NOMO-1 treated with dmso at 0.1 percent for 144 hours (cell line): ENCODE measurements at regions not wholly inside any gene's neighbourhood (a gene's known extent, or its start where the extent isn't known, plus 50 kb on each side); places are given as distances from the start of the nearest gene placed in this dataset.
"Not testable (repeated sequence)": the region's sequence is repeated elsewhere in the genome, so short reads cannot be mapped to it uniquely, and the experiment has no call there.

Experiments used
- DNase-seq: peaks from one replicate; lab custom pipeline; 2025; ENCODE audit not compliant: unreplicated experiment; lab: John Stamatoyannopoulos, UW

DNA sequence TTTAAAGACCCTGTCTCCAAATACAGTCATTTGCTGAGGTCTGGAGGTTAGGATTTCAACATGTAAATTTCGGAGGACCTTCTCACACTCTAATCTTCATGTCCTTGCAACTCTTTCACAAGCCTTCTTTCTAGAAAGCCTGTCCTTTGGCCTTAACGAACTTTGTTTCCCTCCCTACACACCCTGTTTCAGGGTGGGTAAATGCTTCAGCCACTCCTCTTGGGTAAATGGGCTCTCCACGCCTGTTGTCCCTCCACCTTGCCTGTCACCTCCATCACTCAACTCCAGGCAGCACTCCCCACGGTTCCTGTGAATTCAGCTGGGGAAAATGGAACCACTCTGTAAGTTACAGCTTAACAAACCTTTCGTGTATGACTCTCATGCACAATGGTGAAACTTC is 84.0 kb upstream of the COG2 start:
- no peak for DNase-seq

- no peak for DNase-seq
Measured at GRCh38 chr1:230556453-230556852, 85.8 kb upstream of the COG2 start.

DNA sequence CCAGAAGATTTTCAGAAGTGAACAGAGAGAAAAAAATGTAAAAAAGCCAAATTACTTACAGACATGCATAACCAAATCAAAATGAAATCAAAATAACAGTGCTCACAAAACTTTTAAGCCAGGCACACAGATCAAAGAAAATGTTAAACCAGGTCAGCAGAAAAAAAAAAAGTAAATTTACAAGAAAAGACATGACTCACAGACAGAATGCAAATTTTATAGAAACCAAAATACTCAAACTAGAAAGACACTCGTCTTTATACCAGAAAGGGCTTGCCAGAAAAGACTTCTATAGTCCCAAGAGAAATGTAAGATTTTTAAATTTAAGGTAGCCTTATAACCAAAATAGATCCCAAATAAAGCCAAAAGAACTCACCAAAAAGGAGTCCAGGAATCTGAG is 86.5 kb upstream of the COG2 start:
- no peak for DNase-seq

DNA sequence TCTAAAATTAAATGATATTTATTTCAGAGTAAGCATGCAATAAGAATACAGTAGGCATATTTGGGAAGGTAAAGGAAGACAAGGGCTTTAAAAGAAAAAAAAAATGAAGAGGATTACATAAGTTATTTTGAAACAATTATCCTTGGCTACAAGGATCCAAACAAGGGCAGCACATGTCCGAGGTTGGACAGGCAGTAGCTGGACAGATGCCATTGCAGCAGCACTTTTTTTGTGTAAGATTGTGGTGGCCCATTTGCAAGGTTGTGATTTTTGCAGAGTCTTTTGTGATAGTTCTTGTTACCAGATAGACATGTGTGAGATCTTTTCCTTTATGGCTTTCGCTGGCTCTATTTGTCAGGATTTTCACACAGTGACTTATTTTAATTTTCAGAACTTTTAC is 89.4 kb upstream of the COG2 start:
- no peak for DNase-seq

- DNase-seq: not testable (repeated sequence)
Measured at GRCh38 chr1:230550945-230551344, 91.3 kb upstream of the COG2 start.

- DNase-seq: no peak
Measured at GRCh38 chr1:230550428-230550827, 91.9 kb upstream of the COG2 start.

DNA sequence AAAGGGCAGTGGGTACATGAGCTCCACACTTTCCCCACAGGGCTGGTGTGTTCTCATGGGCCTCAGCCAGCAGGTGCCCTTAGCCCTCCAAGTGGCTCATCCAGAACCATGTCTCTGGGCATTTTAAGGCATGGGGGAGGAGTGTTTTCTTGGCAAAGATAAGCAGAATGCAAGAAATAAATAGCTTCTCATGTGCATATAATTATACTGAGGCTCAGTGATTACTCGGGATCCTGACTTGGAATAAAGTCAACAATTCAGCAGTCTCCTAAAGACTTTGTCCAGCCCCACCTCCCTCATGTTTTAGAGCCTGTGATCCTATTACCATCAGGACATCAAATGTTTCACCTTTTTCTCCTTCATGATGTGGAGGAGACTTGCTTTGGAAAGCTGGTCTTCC is 92.7 kb upstream of the COG2 start:
- no peak for DNase-seq

GRCh38 chr1:230548997-230549396 is 93.3 kb upstream of the COG2 start:
- no peak for DNase-seq

- no peak for DNase-seq
Measured at GRCh38 chr1:230548357-230548756, 93.9 kb upstream of the COG2 start.

DNA sequence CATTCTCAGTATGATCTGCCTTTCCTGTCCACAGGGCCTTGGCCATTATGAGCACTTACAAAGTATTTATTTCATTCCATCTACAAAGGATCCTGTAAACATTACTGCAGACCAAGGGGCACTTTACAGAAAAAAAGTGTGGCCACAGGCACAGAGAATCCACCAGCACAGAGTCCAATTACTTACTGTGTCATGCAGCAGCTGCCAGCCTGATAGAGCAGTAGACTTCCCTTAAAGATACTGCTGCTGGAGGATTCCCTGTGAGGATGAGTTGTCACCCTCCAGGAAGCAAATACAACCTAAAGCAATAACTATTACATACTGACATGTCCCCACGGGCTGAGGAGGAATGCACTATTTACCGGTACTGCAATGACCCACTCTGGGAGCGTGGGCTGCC is 97.1 kb upstream of the COG2 start:
- no peak for DNase-seq

- no peak for DNase-seq
Measured at GRCh38 chr1:230544758-230545157, 97.5 kb upstream of the COG2 start.

- no peak for DNase-seq
Measured at GRCh38 chr1:230543085-230543484, 99.2 kb upstream of the COG2 start.

- no peak for DNase-seq
Measured at GRCh38 chr1:230542681-230543080, 99.6 kb upstream of the COG2 start.

GRCh38 chr1:230542054-230542453 is 100.2 kb upstream of the COG2 start:
- DNase-seq: no peak

- no peak for DNase-seq
Measured at GRCh38 chr1:230541306-230541705, 101.0 kb upstream of the COG2 start.

- no peak for DNase-seq
Measured at GRCh38 chr1:230540421-230541155, 101.7 kb upstream of the COG2 start.

DNA sequence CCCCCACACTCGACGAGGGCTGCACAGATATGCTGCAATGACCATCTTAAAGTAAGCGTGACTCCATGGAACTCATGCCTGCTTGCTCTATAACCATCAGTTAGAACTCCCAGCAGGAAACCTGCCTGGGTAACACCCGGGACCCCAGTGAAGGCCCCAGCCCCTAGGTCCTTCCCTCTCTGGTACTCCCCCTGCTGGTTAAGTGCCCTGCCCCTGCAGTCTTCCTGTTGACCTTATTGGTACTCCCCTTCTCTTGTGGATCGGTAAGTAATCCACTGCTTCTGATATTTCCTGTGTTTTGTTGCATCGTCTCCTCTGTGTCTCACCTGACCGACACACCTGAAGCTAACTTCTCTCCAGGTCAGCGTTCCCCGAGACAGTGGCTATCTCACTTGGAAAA is 104.8 kb upstream of the COG2 start:
- no peak for DNase-seq

- no peak for DNase-seq
Measured at GRCh38 chr1:230536641-230537155, 105.6 kb upstream of the COG2 start.

- DNase-seq: no peak
Measured at GRCh38 chr1:230534224-230534623, 108.1 kb upstream of the COG2 start.

GRCh38 chr1:230531103-230531502 is 105.0 kb upstream of the PGBD5 start:
- DNase-seq: no peak

GRCh38 chr1:230519246-230519645 is 93.1 kb upstream of the PGBD5 start:
- no peak for DNase-seq

DNA sequence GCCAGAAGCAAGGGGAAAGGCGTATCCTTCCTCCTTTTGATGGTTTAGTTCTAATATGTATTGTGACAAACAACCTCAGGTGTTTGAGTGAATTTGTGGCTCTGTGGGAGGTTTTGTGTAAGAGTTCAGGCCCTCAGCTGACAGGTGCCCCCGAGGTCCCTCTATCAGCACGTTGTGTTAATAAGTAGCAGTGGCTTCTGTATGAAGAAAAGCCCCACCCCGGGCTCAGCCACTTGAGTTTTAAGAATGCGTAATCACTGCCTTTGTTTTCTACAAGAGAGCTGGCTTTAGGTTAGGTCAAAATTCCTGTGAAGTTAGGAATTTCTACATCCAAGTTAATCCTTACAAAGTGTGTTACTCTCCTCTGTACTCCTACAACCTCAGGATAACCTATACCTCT is 92.4 kb upstream of the PGBD5 start:
- DNase-seq: no peak

DNA sequence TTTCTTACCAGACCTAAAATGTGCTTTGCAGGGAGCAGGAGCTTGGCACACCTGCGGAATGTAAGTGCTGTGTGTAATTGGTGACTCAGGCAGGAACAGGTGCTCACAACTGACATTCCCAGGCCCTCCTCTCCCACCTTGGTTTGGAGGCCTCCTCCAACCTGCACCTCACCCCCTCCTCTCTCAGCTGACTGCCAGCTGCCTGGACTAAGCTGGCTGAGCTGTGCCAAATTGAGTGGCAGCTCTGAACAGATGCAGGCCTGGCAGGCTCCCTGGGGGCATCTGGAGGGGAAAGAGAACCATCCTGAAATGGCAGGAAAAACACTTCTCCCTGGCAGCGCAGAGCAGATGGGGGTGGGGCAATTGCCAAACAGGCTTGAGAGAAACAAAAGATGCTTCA is 91.7 kb upstream of the PGBD5 start:
- no peak for DNase-seq
